Tibial nerve (tissue), 4 donors: ENCODE measurements at regions not wholly inside any gene's neighbourhood (a gene's known extent, or its start where the extent isn't known, plus 50 kb on each side); places are given as distances from the start of the nearest gene placed in this dataset.
A peak's percentile ranks its signal among the peaks of the same experiment; 100 is the strongest.
"Not testable (repeated sequence)": the region's sequence is repeated elsewhere in the genome, so short reads cannot be mapped to it uniquely, and the experiment has no call there.

Experiments
- DNase-seq, 2 donors: peaks; one replicate each; pipeline ENCODE4 v3.0.0-alpha.2; 2019; ENCODE audit warnings: low spot score in 2 of 2
- H3K27ac ChIP-seq, 4 donors: fragments of 200-600 bp; sonication (generic) in 3 of 4; one replicate each; pipeline ENCODE4 v1.5.1; 2017 to 2019; ENCODE audit warnings: mild to moderate bottlenecking in 1 of 4
- H3K27me3 ChIP-seq, 2 donors: fragments of 200-600 bp; sonication (generic) in 1 of 2; one replicate each; pipeline versions ENCODE4 v1.5.1 to v1.6.0; 2017 to 2019
- H3K36me3 ChIP-seq, 3 donors: fragments of 200-600 bp; sonication (generic); one replicate each; pipeline ENCODE4 v1.5.1; 2018 to 2019
- H3K4me1 ChIP-seq, 4 donors: fragments of 200-600 bp; sonication (generic) in 3 of 4; one replicate each; pipeline ENCODE4 v1.5.1; 2017 to 2019
- H3K4me3 ChIP-seq, 4 donors: fragments of 200-600 bp; sonication (generic) in 3 of 4; one replicate each; pipeline ENCODE4 v1.5.1; 2017 to 2019; ENCODE audit warnings: mild to moderate bottlenecking in 1 of 4, moderate library complexity in 1 of 4
- H3K9me3 ChIP-seq, 4 donors: fragments of 200-600 bp; sonication (generic) in 3 of 4; one replicate each; pipeline ENCODE4 v1.5.1; 2017 to 2019
- EP300 ChIP-seq, 2 donors: sonication (generic); formaldehyde crosslinking; IDR thresholded peaks; one replicate each; pipeline ENCODE4 v1.6.1; 2017; ENCODE audit warnings: antibody characterized with exemption in 2 of 2, mild to moderate bottlenecking in 1 of 2
- POLR2A ChIP-seq, 2 donors: fragments of 450-650 bp; IDR thresholded peaks; one replicate each; pipeline ENCODE4 v1.6.1; 2017; ENCODE audit warnings: antibody characterized with exemption in 2 of 2, mild to moderate bottlenecking in 2 of 2, moderate library complexity in 2 of 2
- WGBS, 2 donors: methylation state at CpG; one replicate each; pipeline ENCODE4 v1.1.5; 2018; 5-methylcytosine and 5-hydroxymethylcytosine counted together
- TF ChIP-seq, protein P1 (sequence below), 5 experiments: fragments of 200-600 bp in 3 of 5; fragments of 450-650 bp in 2 of 5; sonication (generic) in 3 of 5; IDR thresholded peaks; one replicate each; pipeline ENCODE4 v1.5.1; 2016 to 2019; ENCODE audit warnings: antibody characterized with exemption in 5 of 5, mild to moderate bottlenecking in 3 of 5, moderate library complexity in 2 of 5

DNA sequence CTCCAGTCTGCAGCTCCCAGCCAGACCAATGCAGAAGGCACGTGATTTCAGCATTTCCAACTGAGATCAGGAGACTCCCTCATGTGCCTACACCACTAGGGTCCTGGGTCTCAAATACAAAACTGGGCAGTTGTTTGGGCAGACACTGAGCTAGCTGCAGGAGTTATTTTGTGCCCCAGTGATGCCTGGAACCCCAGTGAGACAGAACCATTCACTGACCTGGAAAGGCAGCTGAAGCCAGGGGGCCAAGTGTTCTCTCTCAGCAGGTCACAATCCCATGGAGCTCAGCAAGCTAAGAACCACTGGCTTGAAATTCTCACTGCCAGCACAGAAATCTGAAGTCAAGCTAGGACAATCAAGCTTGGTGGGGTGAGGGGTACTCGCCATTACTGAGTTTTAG, 111.7 kb upstream of the TNFSF4 start:
- H3K9me3 ChIP-seq: peaks cover 0 to 15% (median under 1%) of the 10 kb centered on the region in 4 donors
- DNase-seq: no peak
- no peaks in the 10 kb centered on the region for H3K27me3 ChIP-seq
- H3K4me1 ChIP-seq: no peaks in the 10 kb centered on the region
- TF ChIP-seq, protein P1, sequence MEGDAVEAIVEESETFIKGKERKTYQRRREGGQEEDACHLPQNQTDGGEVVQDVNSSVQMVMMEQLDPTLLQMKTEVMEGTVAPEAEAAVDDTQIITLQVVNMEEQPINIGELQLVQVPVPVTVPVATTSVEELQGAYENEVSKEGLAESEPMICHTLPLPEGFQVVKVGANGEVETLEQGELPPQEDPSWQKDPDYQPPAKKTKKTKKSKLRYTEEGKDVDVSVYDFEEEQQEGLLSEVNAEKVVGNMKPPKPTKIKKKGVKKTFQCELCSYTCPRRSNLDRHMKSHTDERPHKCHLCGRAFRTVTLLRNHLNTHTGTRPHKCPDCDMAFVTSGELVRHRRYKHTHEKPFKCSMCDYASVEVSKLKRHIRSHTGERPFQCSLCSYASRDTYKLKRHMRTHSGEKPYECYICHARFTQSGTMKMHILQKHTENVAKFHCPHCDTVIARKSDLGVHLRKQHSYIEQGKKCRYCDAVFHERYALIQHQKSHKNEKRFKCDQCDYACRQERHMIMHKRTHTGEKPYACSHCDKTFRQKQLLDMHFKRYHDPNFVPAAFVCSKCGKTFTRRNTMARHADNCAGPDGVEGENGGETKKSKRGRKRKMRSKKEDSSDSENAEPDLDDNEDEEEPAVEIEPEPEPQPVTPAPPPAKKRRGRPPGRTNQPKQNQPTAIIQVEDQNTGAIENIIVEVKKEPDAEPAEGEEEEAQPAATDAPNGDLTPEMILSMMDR (IDR thresholded peaks at IDR 0.05): no peak
- no peak for TF ChIP-seq POLR2A (IDR thresholded peaks at IDR 0.05)
- TF ChIP-seq EP300 (IDR thresholded peaks at IDR 0.05): no peak
- WGBS, 2 donors: 81 to 100% methylated on average over 2 of the region's 2 CpGs
- H3K27ac ChIP-seq: no peak overlapping the region
- no peak overlapping the region for H3K4me3 ChIP-seq
- H3K36me3 ChIP-seq: peaks cover 0 to 17% (median 0%) of the 10 kb centered on the region in 3 donors

DNA sequence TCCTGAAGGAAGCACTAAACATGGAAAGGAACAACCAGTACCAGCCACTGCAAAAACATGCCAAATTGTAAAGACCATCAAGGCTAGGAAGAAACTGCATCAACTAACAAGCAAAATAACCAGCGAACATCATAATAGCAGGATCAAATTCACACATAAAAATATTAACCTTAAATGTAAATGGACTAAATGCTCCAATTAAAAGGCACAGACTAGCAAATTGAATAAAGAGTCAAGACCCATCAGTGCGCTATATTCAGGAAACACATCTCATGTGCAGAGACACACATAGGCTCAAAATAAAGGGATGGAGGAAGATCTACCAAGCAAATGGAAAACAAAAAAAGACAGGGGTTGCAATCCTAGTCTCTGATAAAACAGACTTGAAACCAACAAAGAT, 117.2 kb upstream of the TNFSF4 start:
- not testable (repeated sequence) for H3K4me1 ChIP-seq, H3K27ac ChIP-seq, H3K9me3 ChIP-seq, DNase-seq, H3K27me3 ChIP-seq, H3K4me3 ChIP-seq, H3K36me3 ChIP-seq
- WGBS, 2 donors: 98 to 100% methylated on average over 2 of the region's 2 CpGs

GRCh38 chr1:173327987-173328386, 120.9 kb upstream of the TNFSF4 start:
- H3K27me3 ChIP-seq, DNase-seq, H3K27ac ChIP-seq, H3K9me3 ChIP-seq, H3K4me3 ChIP-seq, H3K36me3 ChIP-seq: not testable (repeated sequence)
- peaks cover 0 to 26% (median 4%) of the 10 kb centered on the region in 4 donors for H3K4me1 ChIP-seq
- WGBS, 2 donors: 88 to 92% methylated on average over 3 of the region's 3 CpGs

DNA sequence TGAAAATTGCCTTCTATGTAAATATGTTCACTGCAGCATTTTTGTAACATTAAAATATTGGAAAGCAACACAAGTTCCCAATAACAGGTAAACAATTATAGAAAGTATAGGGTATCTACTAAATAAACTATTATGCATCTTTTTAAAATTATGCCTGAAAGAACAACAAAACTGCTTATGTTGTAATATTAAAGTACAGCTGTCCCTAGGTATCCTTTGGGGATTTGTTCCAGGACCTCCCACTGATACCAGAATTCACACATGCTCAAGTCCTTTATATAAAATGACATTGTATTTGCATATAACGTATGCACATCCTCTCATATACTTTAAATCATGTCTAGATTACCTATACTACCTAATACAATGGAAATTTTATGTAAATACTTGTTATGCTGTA, 121.8 kb upstream of the TNFSF4 start:
- Histone ChIP-seq H3K27me3 (no peaks in the 10 kb centered on the region), H3K27ac (no peak overlapping the region), H3K36me3 (no peaks in the 10 kb centered on the region), H3K9me3 (peaks cover 0 to under 1% (median 0%) of the 10 kb centered on the region in 4 donors), H3K4me3 (no peak overlapping the region), H3K4me1 (peaks cover 0 to 26% (median 4%) of the 10 kb centered on the region in 4 donors)
- no peak for DNase-seq
- 69 to 80% methylated on average over 1 of the region's 1 CpG for WGBS, 2 donors
- TF ChIP-seq EP300 (IDR thresholded peaks at IDR 0.05) (no peak), POLR2A (IDR thresholded peaks at IDR 0.05) (no peak)
- TF ChIP-seq, protein P1 (IDR thresholded peaks at IDR 0.05): no peak

- Histone ChIP-seq H3K27me3 (no peaks in the 10 kb centered on the region), H3K4me1 (peaks cover 0 to 26% (median 4%) of the 10 kb centered on the region in 4 donors), H3K36me3 (no peaks in the 10 kb centered on the region), H3K27ac (no peak overlapping the region), H3K4me3 (no peak overlapping the region), H3K9me3 (no peaks in the 10 kb centered on the region)
- TF ChIP-seq EP300 (IDR thresholded peaks at IDR 0.05) (no peak), POLR2A (IDR thresholded peaks at IDR 0.05) (no peak)
- TF ChIP-seq, protein P1 (IDR thresholded peaks at IDR 0.05): no peak
- WGBS, 2 donors: 61 to 68% methylated on average over 1 of the region's 1 CpG
- DNase-seq: no peak
These were observed 122.6 kb upstream of the TNFSF4 start for GRCh38 chr1:173329726-173330125.

DNA sequence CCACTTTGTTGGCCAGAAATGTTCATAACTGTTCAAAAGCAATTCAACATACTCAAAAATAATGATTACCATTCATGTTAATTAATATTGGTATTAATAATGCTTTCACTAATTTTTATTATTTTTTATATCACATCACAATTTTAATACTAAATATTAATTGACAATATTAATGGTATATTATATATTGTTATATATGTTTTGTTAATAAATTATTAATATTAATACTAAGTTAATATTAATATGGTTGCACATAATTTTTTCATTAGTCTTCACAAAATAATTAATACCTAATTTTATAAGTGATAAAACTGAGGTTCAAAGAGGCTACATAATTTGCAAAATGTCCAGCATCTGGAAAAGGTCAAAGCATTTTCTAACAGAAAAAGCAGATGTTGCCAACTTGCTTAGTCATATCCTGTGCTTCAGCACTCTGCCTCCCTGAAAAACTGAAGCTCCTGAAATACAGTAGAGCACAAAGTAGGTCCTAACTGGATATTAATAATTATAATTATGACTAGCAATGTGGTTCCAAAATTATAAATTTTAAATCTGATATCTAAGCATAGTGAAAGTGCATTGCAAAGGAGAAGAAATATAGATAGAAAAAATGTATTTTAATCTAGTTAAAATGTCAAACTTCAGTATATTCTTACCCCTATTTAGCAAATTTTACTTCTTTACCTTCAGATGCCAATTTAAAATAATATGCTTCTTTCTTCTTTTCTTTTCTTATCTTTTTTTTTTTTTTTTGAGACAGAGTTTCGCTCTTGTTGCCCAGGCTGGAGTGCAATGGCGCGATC, 123.2 kb upstream of the TNFSF4 start:
- TF ChIP-seq EP300 (IDR thresholded peaks at IDR 0.05): no peak
- Histone ChIP-seq H3K27me3 (no peaks in the 10 kb centered on the region), H3K4me3 (no peak overlapping the region), H3K36me3 (peaks cover 0 to 5% (median 0%) of the 10 kb centered on the region in 3 donors), H3K27ac (peak overlapping the region in 1 of 4 donors; percentile 37), H3K4me1 (peaks cover 0 to 26% (median 4%) of the 10 kb centered on the region in 4 donors), H3K9me3 (no peaks in the 10 kb centered on the region)
- no peak for DNase-seq
- 97 to 99% methylated on average over 3 of the region's 3 CpGs for WGBS, 2 donors

GRCh38 chr1:173330952-173331548, 123.9 kb upstream of the TNFSF4 start:
- 78% methylated on average over 10 of the region's 10 CpGs for WGBS, 2 donors
- peaks cover 0 to 26% (median 4%) of the 10 kb centered on the region in 4 donors for H3K4me1 ChIP-seq
- not testable (repeated sequence) for DNase-seq, H3K27me3 ChIP-seq, H3K36me3 ChIP-seq, H3K4me3 ChIP-seq, H3K9me3 ChIP-seq
- peak overlapping the region in 2 of 4 donors; percentile 5 to 37 for H3K27ac ChIP-seq
